ENCODE measurements at regions not wholly inside any gene's neighbourhood (a gene's known extent, or its start where the extent isn't known, plus 50 kb on each side); places are given as distances from the start of the nearest gene placed in this dataset. TPM values are rescaled to one million over a fixed set of nuclear protein-coding genes. Genes with fewer than 3 reads are reported as not detected.
"Not testable (repeated sequence)": the region's sequence is repeated elsewhere in the genome, so short reads cannot be mapped to it uniquely, and the experiment has no call there.

DNA sequence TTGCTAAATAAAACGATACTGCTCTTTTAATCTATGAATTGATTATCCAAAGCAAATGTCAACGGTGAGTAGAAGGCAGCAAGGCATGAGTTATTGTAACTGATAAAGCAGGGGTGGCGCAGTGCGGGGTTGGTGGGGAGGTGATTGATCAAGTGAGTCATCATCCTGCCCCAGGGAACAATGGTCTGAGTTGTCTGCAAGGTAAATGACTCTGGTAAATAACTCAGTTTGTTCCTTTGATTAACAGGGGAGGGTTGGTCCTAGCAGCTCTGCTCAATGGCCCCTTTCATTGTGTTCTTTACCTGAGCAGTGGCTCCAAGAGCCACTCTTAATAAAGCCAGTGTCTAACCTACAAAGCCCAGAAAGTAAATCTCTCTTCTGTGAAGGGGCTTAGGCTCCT is 91.8 kb downstream of the QRSL1 start:
- no CpG with 5 or more reads among the region's 4 CpGs for WGBS (ENCODE audit: extremely low coverage, insufficient read length, low lambda C conversion rate)
- H4K8ac ChIP-seq (replicated peaks; ENCODE audit: insufficient read length, low read depth, low read length); H3K27me3 ChIP-seq (ENCODE audit: insufficient read depth, low read length); H2AK5ac ChIP-seq (ENCODE audit: insufficient read length, low read length); H3K4me1 ChIP-seq (ENCODE audit: insufficient read depth, low read length); H2BK15ac ChIP-seq (ENCODE audit: low read depth, low read length); H3K9me3 Mint-ChIP-seq; H3K4me2 ChIP-seq (ENCODE audit: insufficient read depth, insufficient read length, low read length); H3K18ac ChIP-seq (ENCODE audit: insufficient read length, low read depth, low read length); H3K79me1 ChIP-seq (ENCODE audit: insufficient read depth, low read depth, low read length, poor library complexity, severe bottlenecking); H3K27me3 Mint-ChIP-seq (ENCODE audit: low read depth); H3K36me3 Mint-ChIP-seq (ENCODE audit: insufficient read depth in 1 of 3, low read depth in 3 of 3); H3K4ac ChIP-seq (ENCODE audit: low read depth, low read length); H3K4me3 Mint-ChIP-seq; H4K91ac ChIP-seq (ENCODE audit: insufficient read length, low read depth, low read length); H3K56ac ChIP-seq (ENCODE audit: insufficient read length, low read depth, low read length); DNase-seq; H3K9me3 ChIP-seq (ENCODE audit: control insufficient read depth, low read depth, low read length); H3K23ac ChIP-seq (ENCODE audit: insufficient read length, low read depth, low read length); H3K79me2 ChIP-seq (ENCODE audit: insufficient read depth, low read length); H3K27ac ChIP-seq (ENCODE audit: insufficient read length, low read depth, low read length); H3K9ac ChIP-seq (ENCODE audit: extremely low read depth, insufficient read length, low read length); H3K23me2 ChIP-seq (ENCODE audit: insufficient read length, low read depth, low read length, poor library complexity, severe bottlenecking); H2BK12ac ChIP-seq (ENCODE audit: insufficient read length, low read depth, low read length); H4K5ac ChIP-seq (ENCODE audit: insufficient read length, low read depth, low read length); H2BK120ac ChIP-seq (ENCODE audit: low read depth, low read length, poor library complexity, severe bottlenecking); H3K14ac ChIP-seq (ENCODE audit: insufficient read depth, low read length); H4K20me1 ChIP-seq (ENCODE audit: control insufficient read depth, insufficient read depth, insufficient read length); H3T11ph ChIP-seq (ENCODE audit: low read length); H2BK5ac ChIP-seq (ENCODE audit: insufficient read length, low read length); H2BK20ac ChIP-seq (ENCODE audit: low read depth, low read length, poor library complexity, severe bottlenecking): not testable (repeated sequence)
- 0 out of 7 replicates have a peak overlapping the region, but pooled peaks of 2 of the 3 experiments have one; percentile 27 to 30 for H3K27ac Mint-ChIP-seq
- H2AFZ ChIP-seq (ENCODE audit: low read length), result peak overlapping the region; percentile 65
- peaks cover 12 to 13% of the 10 kb centered on the region in 2 experiments for H3K4me1 Mint-ChIP-seq

Small RNAs in the stretch of these regions (microRNA-seq; reads per million reads assigned to microRNA genes)
- not detected for gene MIR587 (ENCODE audit: borderline microRNAs expressed)

All from H9 (cell line).